HCT116 (cell line): ENCODE measurements at regions not wholly inside any gene's neighbourhood (a gene's known extent, or its start where the extent isn't known, plus 50 kb on each side); places are given as distances from the start of the nearest gene placed in this dataset.

ENCODE experiments used
- ATAC-seq: fragments of 200-7000 bp; cut with Tn5 transposase; 2 replicates; pipeline ENCODE4 v1.9.1; 2020; ENCODE audit warnings: mild to moderate bottlenecking, moderate library complexity
- BruUV-seq: library from RNA; stranded (reverse); fragments of 400-500 nt; replicated peaks from 2 replicates; lab custom pipeline; 2021; lab: Mats Ljungman, UMichigan
- CTCF ChIA-PET: fragments of 300-600 bp; sonication (Branson Sonifier 250); formaldehyde crosslinking; loops from one replicate; lab custom pipeline; 2021; ENCODE audit warnings: antibody characterized with exemption; lab: Charles Lee
- POLR2A ChIA-PET: fragments of 300-600, 350-600 bp; sonication (Branson Sonifier 250); formaldehyde crosslinking; loops from one replicate; lab custom pipeline; 2021; ENCODE audit warnings: antibody characterized with exemption; lab: Charles Lee
- RAD21 ChIA-PET, 2 experiments: fragments of 300-600 bp; sonication (Branson Sonifier 250); formaldehyde crosslinking; loops; one replicate each; lab custom pipeline; 2023; ENCODE audit warnings: low total read pairs in 2 of 2; ENCODE audit not compliant: uncharacterized antibody in 2 of 2, unreplicated experiment in 2 of 2, low non-redundant PET in 1 of 2; lab: Charles Lee
- DNase-seq: peaks from one replicate; pipeline ENCODE4 v3.0.0-alpha.2; 2010; ENCODE audit warnings: low read depth, low spot score
- H2AFZ ChIP-seq: fragments of 200-600 bp; shearing (Covaris generic), sonication (generic); 2 replicates; pipeline ENCODE4 v1.6.1; 2017; ENCODE audit warnings: low read depth, mixed run types, mixed read lengths, antibody characterized with exemption, low read length; ENCODE audit not compliant: poor library complexity, severe bottlenecking
- H3K27ac ChIP-seq: 2 replicates; pipeline ENCODE4 v1.5.1; 2012; ENCODE audit warnings: low read depth, low read length
- H3K27me3 ChIP-seq: fragments of 200-600 bp; sonication (generic); 2 replicates; pipeline ENCODE4 v1.6.1; 2016; ENCODE audit warnings: mixed run types, low read length, mixed read lengths; ENCODE audit not compliant: insufficient read depth
- H3K36me3 ChIP-seq, 2 experiments: fragments of 200-500 bp in 1 of 2; fragments of 200-600 bp in 1 of 2; sonication (Bioruptor generic) in 1 of 2; sonication (generic) in 1 of 2; 2 replicates each; pipeline versions ENCODE4 v1.5.1 to v1.6.1; 2014 to 2016; ENCODE audit warnings: low read length in 2 of 2, inconsistent platforms in 1 of 2, mixed read lengths in 1 of 2, mixed run types in 1 of 2; ENCODE audit not compliant: insufficient read depth in 2 of 2, control insufficient read depth in 1 of 2
- H3K4me1 ChIP-seq, 2 experiments: fragments of 200-600 bp in 1 of 2; sonication (generic) in 1 of 2; 2 replicates each; pipeline versions ENCODE4 v1.5.1 to v1.6.1; 2012 to 2017; ENCODE audit warnings: low read length in 2 of 2, inconsistent platforms in 1 of 2, mild to moderate bottlenecking in 1 of 2, mixed read lengths in 1 of 2, mixed run types in 1 of 2, moderate library complexity in 1 of 2; ENCODE audit not compliant: insufficient read depth in 2 of 2, control insufficient read depth in 1 of 2
- H3K4me2 ChIP-seq: fragments of 200-600 bp; sonication (generic); 2 replicates; pipeline ENCODE4 v1.6.1; 2017; ENCODE audit warnings: mixed run types, low read length, mixed read lengths
- H3K4me3 ChIP-seq, 2 experiments: fragments of 200-600 bp in 1 of 2; sonication (generic) in 1 of 2; replicated peaks in 1 of 2; 2 replicates each; pipeline ENCODE4 v1.5.1; 2011 to 2016; ENCODE audit warnings: low read length in 2 of 2, control low read depth in 1 of 2, low read depth in 1 of 2, mild to moderate bottlenecking in 1 of 2, mixed read lengths in 1 of 2, mixed run types in 1 of 2
- H3K79me2 ChIP-seq: fragments of 200-600 bp; sonication (generic); 2 replicates; pipeline ENCODE4 v1.6.1; 2017; ENCODE audit warnings: mild to moderate bottlenecking, mixed run types, low read length, moderate library complexity, mixed read lengths; ENCODE audit not compliant: insufficient read depth
- H3K9ac ChIP-seq: fragments of 200-600 bp; sonication (generic); 2 replicates; pipeline ENCODE4 v1.6.1; 2016; ENCODE audit warnings: low read length, mixed read lengths
- H3K9me2 ChIP-seq: fragments of 200-600 bp; sonication (generic), shearing (Covaris generic); 2 replicates; pipeline ENCODE4 v1.6.1; 2017; ENCODE audit warnings: mixed run types, mild to moderate bottlenecking, moderate library complexity; ENCODE audit not compliant: insufficient read depth
- H3K9me3 ChIP-seq, 2 experiments: fragments of 200-500 bp in 1 of 2; fragments of 200-600 bp in 1 of 2; sonication (Bioruptor generic) in 1 of 2; sonication (generic) in 1 of 2; 2 replicates each; pipeline ENCODE4 v1.6.1; 2014 to 2017; ENCODE audit warnings: low read length in 2 of 2, mixed read lengths in 2 of 2, inconsistent platforms in 1 of 2, low read depth in 1 of 2, mild to moderate bottlenecking in 1 of 2, mixed run types in 1 of 2, moderate library complexity in 1 of 2; ENCODE audit not compliant: control insufficient read depth in 1 of 2, insufficient read depth in 1 of 2
- H4K20me1 ChIP-seq: fragments of 200-600 bp; sonication (generic), shearing (Covaris generic); 2 replicates; pipeline ENCODE4 v1.6.1; 2017; ENCODE audit warnings: mixed run types, mild to moderate bottlenecking, moderate library complexity; ENCODE audit not compliant: insufficient read depth
- CBX3 ChIP-seq: IDR thresholded peaks from 2 replicates; pipeline ENCODE4 v1.6.1; 2012; ENCODE audit warnings: low read depth
- EZH2 ChIP-seq: fragments of 200-600 bp; sonication (generic); IDR thresholded peaks from 2 replicates; pipeline ENCODE4 v1.6.1; 2017; ENCODE audit warnings: antibody characterized with exemption, mixed run types
- EZH2phosphoT487 ChIP-seq: fragments of 200-600 bp; IDR thresholded peaks from 2 replicates; pipeline ENCODE4 v1.6.1; 2018; ENCODE audit warnings: antibody characterized with exemption, borderline replicate concordance
- JUND ChIP-seq: IDR thresholded peaks from 2 replicates; pipeline ENCODE4 v1.6.1; 2012
- MAX ChIP-seq: IDR thresholded peaks from 2 replicates; pipeline ENCODE4 v1.6.1; 2012
- POLR2A ChIP-seq: IDR thresholded peaks from 2 replicates; pipeline ENCODE4 v1.7.0; 2011; ENCODE audit warnings: borderline replicate concordance; ENCODE audit not compliant: insufficient read depth, insufficient read length; ENCODE audit errors: extremely low read depth
- RAD21 ChIP-seq: IDR thresholded peaks from 2 replicates; pipeline ENCODE4 v1.6.1; 2012; ENCODE audit warnings: low read depth, mild to moderate bottlenecking
- REST ChIP-seq: IDR thresholded peaks from 2 replicates; pipeline ENCODE4 v1.6.1; 2012; ENCODE audit warnings: low read depth
- SIN3A ChIP-seq: IDR thresholded peaks from 2 replicates; pipeline ENCODE4 v1.6.1; 2012; ENCODE audit warnings: low read depth
- SRF ChIP-seq: IDR thresholded peaks from 2 replicates; pipeline ENCODE4 v1.6.1; 2012; ENCODE audit warnings: low read depth
- TCF7L2 ChIP-seq: IDR thresholded peaks from 2 replicates; pipeline ENCODE4 v1.7.0; 2011; ENCODE audit warnings: borderline replicate concordance, inconsistent platforms; ENCODE audit not compliant: insufficient read depth, insufficient read length; ENCODE audit errors: extremely low read depth
- YY1 ChIP-seq: IDR thresholded peaks from 2 replicates; pipeline ENCODE4 v1.6.1; 2011; ENCODE audit warnings: low read length, low read depth, moderate library complexity, mild to moderate bottlenecking; ENCODE audit not compliant: insufficient replicate concordance; ENCODE audit errors: extremely low read depth
- ZBTB33 ChIP-seq: IDR thresholded peaks from 2 replicates; pipeline ENCODE4 v1.6.1; 2011; ENCODE audit warnings: mild to moderate bottlenecking, low read length, moderate library complexity; ENCODE audit not compliant: insufficient replicate concordance; ENCODE audit errors: extremely low read depth
- ZFX ChIP-seq: fragments of 450-650 bp; IDR thresholded peaks from 2 replicates; pipeline ENCODE4 v1.6.1; 2017
- intact Hi-C: fragments of 100-400 bp; cut with micrococcal nuclease; formaldehyde crosslinking; loops from 2 replicates; pipeline ENCODE4 v1.10.0; 2022
- TF ChIP-seq, protein P1 (sequence below): IDR thresholded peaks from 2 replicates; pipeline ENCODE4 v1.6.1; 2012
- TF ChIP-seq, protein P2 (sequence below), 3 experiments: fragments of 200-600 bp in 1 of 3; sonication (generic) in 1 of 3; IDR thresholded peaks in 2 of 3; conservative IDR thresholded peaks in 1 of 3; 2 replicates each; pipeline ENCODE4 v1.5.1; 2012 to 2017; ENCODE audit warnings: low read depth in 2 of 3, low read length in 2 of 3, antibody characterized with exemption in 1 of 3, borderline replicate concordance in 1 of 3, control low read depth in 1 of 3, mild to moderate bottlenecking in 1 of 3, mixed read lengths in 1 of 3, mixed run types in 1 of 3, moderate library complexity in 1 of 3; ENCODE audit not compliant: insufficient read depth in 1 of 3

GRCh38 chr6:140076105-140076504, 701.7 kb upstream of the CITED2 start:
- Histone ChIP-seq H3K4me2 (no peak overlapping the region), H3K4me3 (no peak overlapping the region), H3K79me2 (no peaks in the 10 kb centered on the region), H2AFZ (no peak overlapping the region), H3K9me2 (no peaks in the 10 kb centered on the region), H3K4me1 (no peaks in the 10 kb centered on the region), H4K20me1 (no peaks in the 10 kb centered on the region), H3K9me3 (no peaks in the 10 kb centered on the region), H3K9ac (no peak overlapping the region)
- RAD21 ChIA-PET = no interaction called here
- DNase-seq = no peak
- POLR2A ChIA-PET = no interaction called here
- CTCF ChIA-PET = no interaction called here
- TF ChIP-seq, protein P1, sequence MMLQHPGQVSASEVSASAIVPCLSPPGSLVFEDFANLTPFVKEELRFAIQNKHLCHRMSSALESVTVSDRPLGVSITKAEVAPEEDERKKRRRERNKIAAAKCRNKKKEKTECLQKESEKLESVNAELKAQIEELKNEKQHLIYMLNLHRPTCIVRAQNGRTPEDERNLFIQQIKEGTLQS = no peak
- no peak for TF ChIP-seq ZBTB33
- no peak for TF ChIP-seq CBX3
- TF ChIP-seq POLR2A = no peak
- no peak for TF ChIP-seq ZFX
- no peak for TF ChIP-seq EZH2phosphoT487
- TF ChIP-seq JUND = no peak
- TF ChIP-seq SRF = no peak
- TF ChIP-seq YY1 = no peak
- TF ChIP-seq, protein P2, sequence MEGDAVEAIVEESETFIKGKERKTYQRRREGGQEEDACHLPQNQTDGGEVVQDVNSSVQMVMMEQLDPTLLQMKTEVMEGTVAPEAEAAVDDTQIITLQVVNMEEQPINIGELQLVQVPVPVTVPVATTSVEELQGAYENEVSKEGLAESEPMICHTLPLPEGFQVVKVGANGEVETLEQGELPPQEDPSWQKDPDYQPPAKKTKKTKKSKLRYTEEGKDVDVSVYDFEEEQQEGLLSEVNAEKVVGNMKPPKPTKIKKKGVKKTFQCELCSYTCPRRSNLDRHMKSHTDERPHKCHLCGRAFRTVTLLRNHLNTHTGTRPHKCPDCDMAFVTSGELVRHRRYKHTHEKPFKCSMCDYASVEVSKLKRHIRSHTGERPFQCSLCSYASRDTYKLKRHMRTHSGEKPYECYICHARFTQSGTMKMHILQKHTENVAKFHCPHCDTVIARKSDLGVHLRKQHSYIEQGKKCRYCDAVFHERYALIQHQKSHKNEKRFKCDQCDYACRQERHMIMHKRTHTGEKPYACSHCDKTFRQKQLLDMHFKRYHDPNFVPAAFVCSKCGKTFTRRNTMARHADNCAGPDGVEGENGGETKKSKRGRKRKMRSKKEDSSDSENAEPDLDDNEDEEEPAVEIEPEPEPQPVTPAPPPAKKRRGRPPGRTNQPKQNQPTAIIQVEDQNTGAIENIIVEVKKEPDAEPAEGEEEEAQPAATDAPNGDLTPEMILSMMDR (IDR thresholded peaks at IDR 0.05 in 2 of 3, conservative IDR thresholded peaks at IDR 0.05 in 1 of 3; ENCODE audit: borderline replicate concordance in 1 of 3, insufficient read depth in 1 of 3, low read depth in 2 of 3, low read length in 2 of 3) = no peak
- no peak for TF ChIP-seq TCF7L2
- no peak for TF ChIP-seq REST
- TF ChIP-seq EZH2 = no peak
- no peak for TF ChIP-seq MAX
- TF ChIP-seq SIN3A = no peak
- no peak for TF ChIP-seq RAD21
- TF ChIP-seq, all 23 proteins: peak for 0
- ATAC-seq = no peak
- BruUV-seq = no TSS peak
- no peak overlapping the region for H3K27ac ChIP-seq
- H3K27me3 ChIP-seq = no peaks in the 10 kb centered on the region
- no peaks in the 10 kb centered on the region for H3K36me3 ChIP-seq
- intact Hi-C loops = no loop called here
